Body of pancreas (tissue), 4 donors: ENCODE measurements at regions not wholly inside any gene's neighbourhood (a gene's known extent, or its start where the extent isn't known, plus 50 kb on each side); places are given as distances from the start of the nearest gene placed in this dataset.

ENCODE experiments used
- POLR2A ChIP-seq, 3 donors: fragments of 450-650 bp; IDR thresholded peaks; one replicate each; pipeline ENCODE4 v1.6.1; 2016; ENCODE audit warnings: antibody characterized with exemption in 3 of 3, mild to moderate bottlenecking in 2 of 3
- TF ChIP-seq, protein P1 (sequence below), 7 experiments: fragments of 450-650 bp in 4 of 7; fragments of 200-600 bp in 3 of 7; sonication (generic) in 3 of 7; IDR thresholded peaks; one replicate each; pipeline ENCODE4 v1.5.1; 2016 to 2019; ENCODE audit warnings: antibody characterized with exemption in 7 of 7

DNA sequence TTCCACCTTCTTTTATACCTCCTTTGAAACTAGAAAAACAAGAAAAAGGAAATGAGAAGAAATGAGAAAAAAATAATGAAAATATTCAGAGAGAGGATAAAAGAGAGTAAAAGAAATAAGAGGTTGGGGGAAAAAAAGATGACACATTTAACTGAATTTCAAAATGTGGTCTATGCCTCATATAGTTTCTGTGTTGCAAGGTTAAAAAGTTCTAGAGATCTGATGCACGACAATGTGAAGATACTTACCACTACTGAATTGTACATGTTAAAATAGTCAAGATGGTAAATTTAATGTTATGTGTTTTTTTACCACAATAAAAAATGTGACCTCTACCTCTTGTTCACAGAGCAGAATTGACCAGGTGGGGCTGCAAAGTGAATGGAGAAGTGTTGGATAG, 314.8 kb upstream of the OR4E1 start:
- TF ChIP-seq, protein P1, sequence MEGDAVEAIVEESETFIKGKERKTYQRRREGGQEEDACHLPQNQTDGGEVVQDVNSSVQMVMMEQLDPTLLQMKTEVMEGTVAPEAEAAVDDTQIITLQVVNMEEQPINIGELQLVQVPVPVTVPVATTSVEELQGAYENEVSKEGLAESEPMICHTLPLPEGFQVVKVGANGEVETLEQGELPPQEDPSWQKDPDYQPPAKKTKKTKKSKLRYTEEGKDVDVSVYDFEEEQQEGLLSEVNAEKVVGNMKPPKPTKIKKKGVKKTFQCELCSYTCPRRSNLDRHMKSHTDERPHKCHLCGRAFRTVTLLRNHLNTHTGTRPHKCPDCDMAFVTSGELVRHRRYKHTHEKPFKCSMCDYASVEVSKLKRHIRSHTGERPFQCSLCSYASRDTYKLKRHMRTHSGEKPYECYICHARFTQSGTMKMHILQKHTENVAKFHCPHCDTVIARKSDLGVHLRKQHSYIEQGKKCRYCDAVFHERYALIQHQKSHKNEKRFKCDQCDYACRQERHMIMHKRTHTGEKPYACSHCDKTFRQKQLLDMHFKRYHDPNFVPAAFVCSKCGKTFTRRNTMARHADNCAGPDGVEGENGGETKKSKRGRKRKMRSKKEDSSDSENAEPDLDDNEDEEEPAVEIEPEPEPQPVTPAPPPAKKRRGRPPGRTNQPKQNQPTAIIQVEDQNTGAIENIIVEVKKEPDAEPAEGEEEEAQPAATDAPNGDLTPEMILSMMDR (IDR thresholded peaks at IDR 0.05), result no peak
- TF ChIP-seq POLR2A (IDR thresholded peaks at IDR 0.05), result no peak
